Activated T-helper 1 cell treated with anti-CD3 and anti-CD28 coated beads, Interleukin-12 subunit alpha, Interleukin-12 subunit beta, Interleukin-2, Interleukin-4 antibody, amounts not matched to agents 30 ng/mL and 10 ng/mL and 1 ng/mL, durations not matched to agents 14 hours and 24 hours and 36 hours (primary cell): ENCODE measurements at regions not wholly inside any gene's neighbourhood (a gene's known extent, or its start where the extent isn't known, plus 50 kb on each side); places are given as distances from the start of the nearest gene placed in this dataset.

Experiments
- DNase-seq: peaks from one replicate; pipeline ENCODE4 v3.0.0; 2021; ENCODE audit warnings: low spot score
- H3K27ac Mint-ChIP-seq: one replicate; pipeline ENCODE4 v1.8.0; 2021; ENCODE audit warnings: mild to moderate bottlenecking, mixed read lengths
- H3K27me3 Mint-ChIP-seq: one replicate; pipeline ENCODE4 v1.8.0; 2022; ENCODE audit warnings: mild to moderate bottlenecking, moderate library complexity, mixed read lengths; ENCODE audit not compliant: insufficient read depth
- H3K36me3 Mint-ChIP-seq: one replicate; pipeline ENCODE4 v1.8.0; 2021; ENCODE audit warnings: low read depth, mixed read lengths
- H3K4me1 Mint-ChIP-seq: one replicate; pipeline ENCODE4 v1.8.0; 2021; ENCODE audit warnings: low read depth, mixed read lengths
- H3K4me3 Mint-ChIP-seq: one replicate; pipeline ENCODE4 v1.8.0; 2021; ENCODE audit warnings: mild to moderate bottlenecking, moderate library complexity, mixed read lengths
- H3K9me3 Mint-ChIP-seq: one replicate; pipeline ENCODE4 v1.8.0; 2021; ENCODE audit warnings: mixed read lengths
- intact Hi-C: fragments of 100-400 bp; cut with micrococcal nuclease; formaldehyde crosslinking; loops from one replicate; pipeline ENCODE4 v1.15.1; 2024

- no peak for DNase-seq
- H3K4me3 Mint-ChIP-seq, result no peak overlapping the region
- H3K9me3 Mint-ChIP-seq, result no peaks in the 10 kb centered on the region
- H3K36me3 Mint-ChIP-seq, result no peaks in the 10 kb centered on the region
- intact Hi-C loops, result no loop called here
- peaks cover 2% of the 10 kb centered on the region for H3K27me3 Mint-ChIP-seq
- no peak overlapping the region for H3K27ac Mint-ChIP-seq
- H3K4me1 Mint-ChIP-seq, result no peaks in the 10 kb centered on the region
These were observed 396.1 kb upstream of the ATP11B start for GRCh38 chr3:182397164-182397563.

GRCh38 chr3:182399978-182400737, 393.1 kb upstream of the ATP11B start:
- H3K27ac Mint-ChIP-seq, result no peak overlapping the region
- H3K4me3 Mint-ChIP-seq, result no peak overlapping the region
- H3K4me1 Mint-ChIP-seq, result no peaks in the 10 kb centered on the region
- intact Hi-C loops, result no loop called here
- no peaks in the 10 kb centered on the region for H3K27me3 Mint-ChIP-seq
- H3K36me3 Mint-ChIP-seq, result no peaks in the 10 kb centered on the region
- no peak for DNase-seq
- no peaks in the 10 kb centered on the region for H3K9me3 Mint-ChIP-seq

GRCh38 chr3:182400838-182401237, 392.5 kb upstream of the ATP11B start:
- no peak overlapping the region for H3K27ac Mint-ChIP-seq
- intact Hi-C loops, result no loop called here
- no peaks in the 10 kb centered on the region for H3K4me1 Mint-ChIP-seq
- H3K27me3 Mint-ChIP-seq, result no peaks in the 10 kb centered on the region
- no peak for DNase-seq
- H3K36me3 Mint-ChIP-seq, result no peaks in the 10 kb centered on the region
- no peaks in the 10 kb centered on the region for H3K9me3 Mint-ChIP-seq
- H3K4me3 Mint-ChIP-seq, result no peak overlapping the region

- no peaks in the 10 kb centered on the region for H3K36me3 Mint-ChIP-seq
- no peaks in the 10 kb centered on the region for H3K27me3 Mint-ChIP-seq
- no peak for DNase-seq
- no peaks in the 10 kb centered on the region for H3K4me1 Mint-ChIP-seq
- intact Hi-C loops, result no loop called here
- no peak overlapping the region for H3K27ac Mint-ChIP-seq
- H3K4me3 Mint-ChIP-seq, result no peak overlapping the region
- no peaks in the 10 kb centered on the region for H3K9me3 Mint-ChIP-seq
These were observed 389.3 kb upstream of the ATP11B start for GRCh38 chr3:182404031-182404430.

GRCh38 chr3:182405759-182406158, 387.5 kb upstream of the ATP11B start:
- Mint-ChIP-seq H3K4me1 (no peaks in the 10 kb centered on the region), H3K27ac (no peak overlapping the region), H3K27me3 (no peaks in the 10 kb centered on the region), H3K36me3 (no peaks in the 10 kb centered on the region), H3K9me3 (no peaks in the 10 kb centered on the region), H3K4me3 (no peak overlapping the region)
- intact Hi-C loops, result no loop called here
- DNase-seq, result no peak

- H3K27ac Mint-ChIP-seq, result no peak overlapping the region
- no peaks in the 10 kb centered on the region for H3K27me3 Mint-ChIP-seq
- no peaks in the 10 kb centered on the region for H3K9me3 Mint-ChIP-seq
- intact Hi-C loops, result no loop called here
- no peak overlapping the region for H3K4me3 Mint-ChIP-seq
- no peaks in the 10 kb centered on the region for H3K4me1 Mint-ChIP-seq
- no peak for DNase-seq
- H3K36me3 Mint-ChIP-seq, result no peaks in the 10 kb centered on the region
These were observed 386.5 kb upstream of the ATP11B start for GRCh38 chr3:182406786-182407185.

GRCh38 chr3:182410051-182410450, 383.3 kb upstream of the ATP11B start:
- intact Hi-C loops, result no loop called here
- H3K9me3 Mint-ChIP-seq, result no peaks in the 10 kb centered on the region
- no peak overlapping the region for H3K27ac Mint-ChIP-seq
- no peaks in the 10 kb centered on the region for H3K36me3 Mint-ChIP-seq
- no peak for DNase-seq
- no peaks in the 10 kb centered on the region for H3K27me3 Mint-ChIP-seq
- no peak overlapping the region for H3K4me3 Mint-ChIP-seq
- H3K4me1 Mint-ChIP-seq, result no peaks in the 10 kb centered on the region

GRCh38 chr3:182412066-182412465, 381.2 kb upstream of the ATP11B start:
- Mint-ChIP-seq H3K4me1 (no peaks in the 10 kb centered on the region), H3K9me3 (no peaks in the 10 kb centered on the region), H3K4me3 (no peak overlapping the region), H3K27me3 (no peaks in the 10 kb centered on the region), H3K27ac (no peak overlapping the region), H3K36me3 (no peaks in the 10 kb centered on the region)
- intact Hi-C loops, result no loop called here
- no peak for DNase-seq

GRCh38 chr3:182413061-182413460, 380.2 kb upstream of the ATP11B start:
- no peaks in the 10 kb centered on the region for H3K27me3 Mint-ChIP-seq
- no peaks in the 10 kb centered on the region for H3K36me3 Mint-ChIP-seq
- no peak for DNase-seq
- H3K9me3 Mint-ChIP-seq, result no peaks in the 10 kb centered on the region
- no peak overlapping the region for H3K27ac Mint-ChIP-seq
- H3K4me3 Mint-ChIP-seq, result no peak overlapping the region
- intact Hi-C loops, result no loop called here
- H3K4me1 Mint-ChIP-seq, result no peaks in the 10 kb centered on the region

- Mint-ChIP-seq H3K9me3 (no peaks in the 10 kb centered on the region), H3K36me3 (no peaks in the 10 kb centered on the region), H3K27ac (no peak overlapping the region)
These were observed 379.6 kb upstream of the ATP11B start for GRCh38 chr3:182413682-182414081.

GRCh38 chr3:182414586-182414985, 378.7 kb upstream of the ATP11B start:
- Mint-ChIP-seq H3K27ac (no peak overlapping the region), H3K27me3 (no peaks in the 10 kb centered on the region)
- intact Hi-C loops, result no loop called here

More at GRCh38 chr3:182413682-182414081, 379.6 kb upstream of the ATP11B start:
- Mint-ChIP-seq H3K4me3 (no peak overlapping the region), H3K27me3 (no peaks in the 10 kb centered on the region), H3K4me1 (no peaks in the 10 kb centered on the region)
- no peak for DNase-seq
- intact Hi-C loops, result no loop called here

GRCh38 chr3:182420741-182421140, 372.6 kb upstream of the ATP11B start:
- intact Hi-C loops, result no loop called here
- no peaks in the 10 kb centered on the region for H3K9me3 Mint-ChIP-seq
- H3K36me3 Mint-ChIP-seq, result no peaks in the 10 kb centered on the region
- no peak for DNase-seq
- H3K27me3 Mint-ChIP-seq, result no peaks in the 10 kb centered on the region
- no peak overlapping the region for H3K27ac Mint-ChIP-seq
- H3K4me3 Mint-ChIP-seq, result no peak overlapping the region
- H3K4me1 Mint-ChIP-seq, result no peaks in the 10 kb centered on the region

More at GRCh38 chr3:182414586-182414985, 378.7 kb upstream of the ATP11B start:
- Mint-ChIP-seq H3K4me1 (no peaks in the 10 kb centered on the region), H3K4me3 (no peak overlapping the region), H3K36me3 (no peaks in the 10 kb centered on the region), H3K9me3 (no peaks in the 10 kb centered on the region)
- no peak for DNase-seq

GRCh38 chr3:182424006-182424405, 369.3 kb upstream of the ATP11B start:
- Mint-ChIP-seq H3K4me3 (no peak overlapping the region), H3K27me3 (no peaks in the 10 kb centered on the region), H3K9me3 (no peaks in the 10 kb centered on the region), H3K27ac (no peak overlapping the region), H3K4me1 (no peaks in the 10 kb centered on the region), H3K36me3 (no peaks in the 10 kb centered on the region)
- no peak for DNase-seq
- intact Hi-C loops, result no loop called here
